HG02852 (cell line): ENCODE measurements at regions not wholly inside any gene's neighbourhood (a gene's known extent, or its start where the extent isn't known, plus 50 kb on each side); places are given as distances from the start of the nearest gene placed in this dataset.
"Not testable (repeated sequence)": the region's sequence is repeated elsewhere in the genome, so short reads cannot be mapped to it uniquely, and the experiment has no call there.

Experiments
- ATAC-seq: cut with Tn5 transposase; IDR thresholded peaks from one replicate; pipeline ENCODE4 v1.9.1; 2021; ENCODE audit warnings: mild to moderate bottlenecking, moderate library complexity; ENCODE audit not compliant: unreplicated experiment

DNA sequence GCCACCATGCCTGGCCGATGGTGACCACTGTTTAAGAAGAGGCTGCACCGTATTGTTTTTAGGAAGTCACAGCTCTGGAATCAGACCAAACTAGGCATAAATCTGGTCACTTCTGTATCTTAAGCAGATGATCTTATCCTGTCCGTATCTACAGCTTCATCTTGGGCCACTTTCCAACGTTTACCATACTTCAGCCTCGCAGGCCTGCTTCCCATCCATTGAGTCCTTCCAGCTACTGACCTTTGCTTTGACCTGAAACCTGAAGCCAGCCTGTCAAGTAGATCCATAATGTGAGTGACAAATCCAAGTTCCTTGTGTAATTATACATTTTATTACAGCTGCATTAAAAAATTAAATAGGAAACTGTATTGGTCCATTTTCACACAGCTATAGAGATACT, 1033.0 kb downstream of the CDH11 start:
- ATAC-seq, result no peak

DNA sequence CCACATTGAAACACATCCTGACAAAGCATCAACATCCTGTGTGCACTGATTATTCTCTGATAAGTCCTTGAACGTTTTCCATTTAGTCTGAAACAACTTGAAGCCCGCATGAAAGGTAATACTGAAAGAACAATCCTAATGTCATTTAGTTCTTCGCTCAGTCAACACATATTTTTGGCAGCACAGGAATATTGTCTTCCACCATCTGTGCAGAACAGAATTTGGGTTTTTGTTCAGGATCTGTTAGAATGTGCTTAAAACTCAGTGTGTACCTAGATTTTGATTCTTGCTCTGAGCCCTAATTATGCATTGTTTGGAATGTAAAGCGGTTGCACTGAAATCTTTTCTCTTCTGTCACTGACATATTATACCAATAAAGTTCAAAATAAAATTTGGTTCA, 1036.6 kb downstream of the CDH11 start:
- ATAC-seq, result no peak

- ATAC-seq, result no peak
Measured at GRCh38 chr16:64084706-64085105, 1037.2 kb downstream of the CDH11 start.

GRCh38 chr16:64083428-64084129, 1038.3 kb downstream of the CDH11 start:
- ATAC-seq, result no peak

DNA sequence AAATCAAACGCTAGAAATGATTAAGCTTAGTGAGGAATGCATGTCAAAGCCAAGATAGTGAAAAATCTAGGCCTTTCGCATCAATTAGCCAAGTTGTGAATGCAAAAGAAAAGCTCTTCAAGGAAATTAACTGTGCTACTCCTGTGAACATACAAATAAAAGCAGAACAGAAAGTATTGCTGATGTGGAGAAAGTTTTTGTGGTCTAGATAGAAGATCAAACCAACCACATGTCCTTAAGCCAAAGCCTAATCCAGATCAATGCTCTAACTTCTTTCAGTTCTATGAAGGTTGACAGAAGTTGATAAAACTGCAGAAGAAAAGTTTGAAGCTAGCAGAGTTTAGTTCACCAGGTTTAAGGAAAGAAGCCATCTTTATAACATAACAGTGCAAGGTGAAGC, 1044.6 kb downstream of the CDH11 start:
- ATAC-seq, result no peak

GRCh38 chr16:64074706-64075105, 1047.2 kb downstream of the CDH11 start:
- no peak for ATAC-seq

GRCh38 chr16:64072131-64072730, 1049.6 kb downstream of the CDH11 start:
- ATAC-seq, result not testable (repeated sequence)

DNA sequence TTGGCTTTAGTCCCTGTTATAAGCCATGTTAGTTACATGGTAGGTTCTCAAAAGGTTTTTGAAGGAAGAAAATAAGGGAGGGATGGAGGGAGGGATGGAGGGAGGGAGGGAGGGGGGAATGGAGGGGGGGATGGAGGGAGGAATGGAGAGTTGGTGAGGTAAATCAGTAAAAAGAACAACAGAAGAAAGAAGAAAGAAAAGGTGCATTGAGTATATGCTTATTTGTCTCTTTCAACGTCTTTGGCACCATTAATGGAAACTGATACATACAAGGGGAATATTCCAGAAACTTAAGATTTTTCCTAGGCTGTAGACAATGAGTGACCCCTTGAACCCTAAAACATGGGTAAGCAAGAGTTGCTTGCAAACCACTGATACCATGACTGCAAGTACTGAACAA, 1056.3 kb downstream of the CDH11 start:
- ATAC-seq, result no peak

DNA sequence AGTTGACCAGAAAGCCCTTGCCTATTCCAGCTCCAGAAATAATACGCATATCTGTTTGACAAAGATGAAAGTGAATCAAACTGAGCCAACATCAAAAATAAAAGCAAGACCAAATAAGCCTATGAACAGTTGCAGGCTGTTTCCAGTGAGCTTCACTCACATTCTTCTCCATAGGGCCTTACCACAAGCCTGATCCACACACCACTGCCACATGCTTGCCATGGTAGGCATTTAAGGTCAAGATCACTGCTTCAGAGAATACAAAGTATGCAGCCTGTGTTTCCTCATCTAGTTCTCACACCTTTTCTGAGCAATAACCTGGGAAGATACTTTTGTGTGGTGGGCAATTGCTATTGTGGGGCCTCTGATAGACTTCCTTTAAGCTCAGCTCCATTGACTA, 1060.2 kb downstream of the CDH11 start:
- no peak for ATAC-seq

GRCh38 chr16:64060631-64061030, 1061.2 kb downstream of the CDH11 start:
- no peak for ATAC-seq

DNA sequence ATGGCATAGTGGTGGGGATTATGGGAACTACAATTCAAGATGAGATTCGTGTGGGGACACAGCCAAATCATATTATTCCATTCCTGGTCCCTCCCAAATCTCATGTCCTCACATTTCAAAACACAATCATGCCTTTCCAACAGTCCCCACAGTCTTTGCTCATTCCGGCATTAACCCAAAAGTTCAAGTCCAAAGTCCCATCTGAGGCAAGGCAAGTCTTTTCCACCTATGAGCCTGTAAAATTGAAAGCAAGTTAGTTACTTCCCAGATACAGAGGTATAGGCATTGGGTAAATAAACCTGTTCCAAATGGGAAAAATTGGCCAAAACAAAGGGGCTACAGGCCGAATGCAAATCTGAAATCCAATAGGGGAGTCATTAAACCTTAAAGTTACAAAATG, 1063.2 kb downstream of the CDH11 start:
- ATAC-seq, result no peak

DNA sequence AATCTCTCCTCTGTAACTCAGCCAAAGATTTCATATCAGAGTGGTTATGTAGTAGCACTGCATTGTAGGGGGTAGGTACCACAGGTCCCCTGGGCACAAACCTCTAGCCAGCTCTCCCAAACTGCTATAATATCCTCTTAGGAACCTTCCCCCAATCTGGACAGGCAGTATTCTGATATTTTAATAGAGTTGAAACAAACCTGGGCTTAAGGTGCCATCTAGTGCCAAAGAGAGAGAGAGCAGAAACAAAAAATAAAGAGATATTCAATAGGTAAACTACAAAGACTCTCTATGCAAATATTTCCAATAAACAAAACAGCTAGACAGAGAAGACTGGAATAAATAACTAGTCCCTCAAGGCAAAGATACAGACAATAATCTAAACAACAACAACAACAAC, 1070.0 kb downstream of the CDH11 start:
- no peak for ATAC-seq

DNA sequence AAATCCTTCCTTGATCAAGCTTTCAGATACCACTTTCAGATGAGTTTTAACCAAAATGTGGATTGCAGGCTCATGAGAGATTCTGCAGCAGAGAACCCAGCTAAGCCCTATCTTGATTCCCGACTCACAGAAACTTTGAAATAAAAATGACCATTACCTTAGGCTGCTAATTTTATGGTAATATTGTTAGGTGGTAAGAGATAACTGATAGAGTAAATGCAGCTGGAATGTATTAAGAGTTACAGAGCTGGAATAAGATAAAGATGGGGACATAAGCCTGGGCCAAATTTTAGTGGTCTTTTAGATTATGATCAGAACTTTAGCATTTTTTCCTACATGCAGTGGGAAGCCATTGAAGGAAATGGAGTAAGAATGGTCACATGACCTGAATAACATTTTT, 1074.0 kb downstream of the CDH11 start:
- ATAC-seq, result no peak

DNA sequence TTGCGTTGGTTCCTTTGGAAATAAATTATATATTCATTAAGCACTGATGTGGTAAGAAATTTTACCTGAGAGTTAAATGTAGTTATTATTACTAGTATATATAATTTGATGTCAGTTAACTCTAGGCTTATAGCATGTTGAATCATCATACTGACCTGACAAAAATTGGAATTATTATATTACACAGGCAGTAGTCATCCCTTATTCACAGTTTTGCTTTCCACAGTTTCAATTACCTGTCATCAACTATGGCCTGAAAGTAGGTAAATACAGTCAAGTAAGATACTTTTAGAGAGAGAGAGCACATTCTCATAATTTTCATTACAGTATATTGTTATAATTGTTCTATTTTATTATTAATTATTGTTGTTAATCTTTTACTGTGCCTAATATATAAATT, 1074.7 kb downstream of the CDH11 start:
- ATAC-seq, result no peak

DNA sequence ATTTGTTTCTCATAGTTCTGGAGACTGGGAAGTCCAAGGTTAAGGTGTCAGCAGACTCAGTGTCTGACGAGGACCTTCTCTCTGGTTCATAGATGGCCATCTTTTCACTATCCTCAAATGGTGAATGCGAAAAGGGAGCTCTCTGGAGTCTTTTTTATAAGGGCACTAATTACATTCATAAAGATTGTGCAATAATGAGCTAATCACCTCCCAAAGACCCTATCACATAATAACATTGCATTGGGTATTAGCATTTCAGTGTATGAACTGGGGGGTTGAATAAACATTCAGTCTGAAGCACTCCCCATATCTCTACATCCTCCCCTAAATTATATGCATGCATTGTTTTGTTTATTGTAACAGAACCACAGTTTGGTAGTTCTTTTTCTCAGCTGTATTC, 1086.5 kb downstream of the CDH11 start:
- ATAC-seq, result no peak

DNA sequence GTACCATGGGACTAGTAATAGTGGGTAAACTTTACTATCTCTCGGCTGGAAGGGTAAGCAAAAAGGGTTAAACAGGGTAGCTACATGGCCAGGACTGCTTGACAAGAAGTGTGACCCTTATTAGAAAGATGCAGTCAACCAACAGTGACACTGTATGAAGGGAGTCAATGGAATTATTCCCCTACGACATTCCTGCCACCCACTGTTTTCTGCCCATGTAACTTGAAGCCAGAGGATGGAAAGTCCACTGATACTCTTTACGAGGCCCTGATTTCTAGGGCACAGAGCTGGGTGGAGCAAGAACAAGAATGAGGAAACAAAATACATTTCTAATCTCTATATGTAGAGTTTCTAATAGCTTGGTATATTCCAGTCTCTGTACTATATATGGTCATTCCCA, 1102.5 kb downstream of the CDH11 start:
- ATAC-seq, result no peak

- no peak for ATAC-seq
Measured at GRCh38 chr16:64017796-64018195, 1104.1 kb downstream of the CDH11 start.

- ATAC-seq, result no peak
Measured at GRCh38 chr16:64013856-64014255, 1108.0 kb downstream of the CDH11 start.

GRCh38 chr16:64012166-64012565, 1109.7 kb downstream of the CDH11 start:
- no peak for ATAC-seq

DNA sequence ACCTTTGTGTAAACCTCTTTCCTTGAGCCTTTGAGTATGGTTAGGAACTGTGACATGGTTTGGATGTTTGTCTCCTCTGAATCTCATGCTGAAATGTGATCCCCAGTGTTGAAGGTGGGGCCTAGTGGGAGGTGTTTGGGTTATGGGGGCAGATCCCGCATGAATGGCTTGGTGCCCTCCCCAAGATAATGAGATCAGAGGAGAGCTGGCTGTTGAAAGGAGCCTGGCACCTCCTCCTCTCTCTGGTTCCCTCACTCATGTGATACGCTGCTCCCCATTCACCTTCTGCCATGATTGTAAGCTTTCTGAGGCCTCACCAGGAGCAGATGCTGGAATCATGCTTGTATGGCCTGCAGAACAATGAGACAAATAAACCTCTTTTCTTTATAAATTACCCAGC, 1110.2 kb downstream of the CDH11 start:
- ATAC-seq, result no peak

DNA sequence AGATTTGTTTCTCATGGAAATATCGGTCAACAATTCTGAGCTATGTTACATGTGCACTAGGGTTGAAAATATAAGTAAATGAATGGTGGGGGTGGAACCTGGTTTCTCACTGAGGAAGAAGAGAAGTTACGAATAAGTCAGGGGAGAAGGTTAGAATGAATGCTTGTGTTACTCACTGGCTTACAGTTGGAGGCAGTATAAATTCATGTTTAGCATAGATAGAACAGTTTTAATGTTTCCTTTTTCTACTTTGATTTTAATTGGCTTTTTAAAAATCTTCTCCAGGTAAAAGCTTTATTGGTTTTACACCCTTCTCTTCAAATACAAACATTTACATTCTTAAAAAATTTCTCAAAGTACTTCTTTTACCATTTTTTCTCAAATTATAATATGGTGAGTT, 1113.7 kb downstream of the CDH11 start:
- ATAC-seq, result no peak

DNA sequence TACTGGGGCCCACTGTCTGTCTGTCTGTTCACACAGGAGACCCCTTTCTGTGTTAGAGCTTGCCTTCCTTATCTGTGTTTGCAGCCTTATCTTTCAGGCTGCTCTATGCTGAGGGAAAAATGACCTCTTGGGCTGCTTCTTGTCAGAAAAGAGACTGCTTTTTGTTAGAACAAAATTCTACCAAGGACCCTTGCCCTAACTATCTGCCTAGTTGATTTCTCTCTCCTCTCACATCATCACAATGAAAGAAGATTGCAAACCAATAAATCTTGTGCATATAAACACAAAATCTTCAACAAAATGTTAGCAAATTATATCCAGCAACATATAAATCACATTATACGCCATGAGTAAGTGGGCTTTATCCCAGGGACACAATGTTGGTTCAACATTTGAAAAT, 1117.7 kb downstream of the CDH11 start:
- no peak for ATAC-seq

GRCh38 chr16:63995025-63995424, 1126.8 kb downstream of the CDH11 start:
- ATAC-seq, result no peak
